ENCODE measurements at regions not wholly inside any gene's neighbourhood (a gene's known extent, or its start where the extent isn't known, plus 50 kb on each side); places are given as distances from the start of the nearest gene placed in this dataset.

- H2AFZ ChIP-seq (ENCODE audit: low read length): no peak overlapping the region
Observed at GRCh38 chrX:57204306-57204705, 67.1 kb upstream of the SPIN2A start.

DNA sequence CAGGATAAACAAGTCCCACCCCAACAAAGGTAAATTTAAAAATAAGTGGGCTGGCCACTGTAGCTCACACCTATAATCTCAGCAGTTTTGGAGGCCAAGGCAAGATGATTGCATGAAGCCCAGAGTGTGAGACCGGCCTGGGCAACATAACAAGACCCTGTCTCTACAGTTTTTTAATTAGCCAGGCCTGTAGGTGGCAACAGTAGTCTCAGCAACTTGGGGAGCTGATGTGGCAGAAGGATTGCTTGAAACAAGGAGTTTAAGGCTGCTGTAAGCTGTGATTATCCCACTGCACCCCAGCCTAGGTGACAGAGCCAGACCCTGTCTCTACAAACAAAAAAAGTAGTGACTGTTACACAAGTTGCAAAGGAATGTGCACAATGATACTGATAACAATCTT lies 74.6 kb upstream of the FAAH2 start:
- no peak for DNase-seq
- H3K4me3 ChIP-seq (ENCODE audit: low read length): no peak overlapping the region
- no peak overlapping the region for H3K9ac ChIP-seq (ENCODE audit: low read length)
- no peak overlapping the region for H3K4me2 ChIP-seq (ENCODE audit: low read length)
- POLR2A ChIA-PET (ENCODE audit: unreplicated experiment): no interaction called here
- intact Hi-C loops (cut with micrococcal nuclease): no loop called here
- H3K27me3 ChIP-seq (ENCODE audit: low read length): no peaks in the 10 kb centered on the region
- no peak overlapping the region for H3K27ac ChIP-seq (ENCODE audit: low read length)
- H2AFZ ChIP-seq (ENCODE audit: low read length): no peak overlapping the region
- H3K4me1 ChIP-seq (ENCODE audit: insufficient read depth, low read length): no peaks in the 10 kb centered on the region
- H3K9me2 ChIP-seq (replicated peaks; ENCODE audit: low read length): no peaks in the 10 kb centered on the region
- no peaks in the 10 kb centered on the region for H4K20me1 ChIP-seq (ENCODE audit: low read length)
- H3K79me2 ChIP-seq (ENCODE audit: low read length): no peaks in the 10 kb centered on the region
- H3K36me3 ChIP-seq (ENCODE audit: low read depth, low read length): no peaks in the 10 kb centered on the region
- no peak for TF ChIP-seq EZH2 (IDR thresholded peaks at IDR 0.05; ENCODE audit: low read length, unreplicated experiment)
- TF ChIP-seq CTCF (conservative IDR thresholded peaks at IDR 0.05; ENCODE audit: low read depth, low read length): no peak
- no peak for TF ChIP-seq EZH2phosphoT487 (IDR thresholded peaks at IDR 0.05; ENCODE audit: borderline replicate concordance, low read length)
- no peaks in the 10 kb centered on the region for H3K9me3 ChIP-seq (ENCODE audit: low read length)
- no peak for ATAC-seq
- no TSS peak for BruUV-seq (replicated peaks)
- CTCF ChIA-PET: no interaction called here
- no peaks in the 10 kb centered on the region for H3F3A ChIP-seq (ENCODE audit: low read length, unreplicated experiment)

More at GRCh38 chrX:57204306-57204705, 67.1 kb upstream of the SPIN2A start:
- DNase-seq: no peak
- H3K79me2 ChIP-seq (ENCODE audit: low read length): no peaks in the 10 kb centered on the region
- H4K20me1 ChIP-seq (ENCODE audit: low read length): no peaks in the 10 kb centered on the region
- H3K9me2 ChIP-seq (replicated peaks; ENCODE audit: low read length): no peaks in the 10 kb centered on the region
- no peaks in the 10 kb centered on the region for H3K9me3 ChIP-seq (ENCODE audit: low read length)
- ChIA-PET POLR2A (ENCODE audit: unreplicated experiment) (no interaction called here), CTCF (no interaction called here)
- no TSS peak for BruUV-seq (replicated peaks)
- no peak overlapping the region for H3K27ac ChIP-seq (ENCODE audit: low read length)
- intact Hi-C loops (cut with micrococcal nuclease): no loop called here
- H3K36me3 ChIP-seq (ENCODE audit: low read depth, low read length): no peaks in the 10 kb centered on the region
- no peaks in the 10 kb centered on the region for H3K4me1 ChIP-seq (ENCODE audit: insufficient read depth, low read length)
- no peak overlapping the region for H3K4me3 ChIP-seq (ENCODE audit: low read length)
- H3K4me2 ChIP-seq (ENCODE audit: low read length): no peak overlapping the region
- ATAC-seq: no peak
- no peaks in the 10 kb centered on the region for H3F3A ChIP-seq (ENCODE audit: low read length, unreplicated experiment)
- H3K9ac ChIP-seq (ENCODE audit: low read length): no peak overlapping the region
- H3K27me3 ChIP-seq (ENCODE audit: low read length): no peaks in the 10 kb centered on the region
- TF ChIP-seq CTCF (conservative IDR thresholded peaks at IDR 0.05; ENCODE audit: low read depth, low read length) (no peak), EZH2 (IDR thresholded peaks at IDR 0.05; ENCODE audit: low read length, unreplicated experiment) (no peak), EZH2phosphoT487 (IDR thresholded peaks at IDR 0.05; ENCODE audit: borderline replicate concordance, low read length) (no peak)

DNA sequence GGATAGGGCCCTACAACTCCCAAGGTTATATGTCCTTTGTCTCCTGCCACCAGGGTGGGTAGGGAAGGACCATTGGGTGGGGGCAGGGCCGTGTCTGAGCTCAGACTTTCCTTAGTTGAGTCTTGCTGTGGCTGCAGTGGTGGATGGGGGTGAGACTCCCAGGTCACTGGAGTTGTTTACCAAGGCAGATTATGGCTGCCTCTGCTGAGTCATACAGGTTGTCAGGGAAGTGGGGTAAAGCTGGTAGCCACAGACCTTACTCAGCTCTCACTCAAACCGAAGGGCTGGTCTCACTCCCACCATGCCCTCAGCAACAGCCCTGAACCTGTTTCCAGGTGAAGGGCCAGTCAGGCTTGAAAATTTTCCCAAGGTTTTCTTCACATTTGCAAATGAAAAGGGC lies 58.8 kb upstream of the FAAH2 start:
- peaks cover 12% of the 10 kb centered on the region for H3K4me1 ChIP-seq (ENCODE audit: insufficient read depth, low read length)
- intact Hi-C loops (cut with micrococcal nuclease): no loop called here
- H3F3A ChIP-seq (ENCODE audit: low read length, unreplicated experiment): no peaks in the 10 kb centered on the region
- no peaks in the 10 kb centered on the region for H3K36me3 ChIP-seq (ENCODE audit: low read depth, low read length)
- no TSS peak for BruUV-seq (replicated peaks)
- H3K79me2 ChIP-seq (ENCODE audit: low read length): no peaks in the 10 kb centered on the region
- DNase-seq: peak; percentile 66
- CTCF ChIA-PET: no interaction called here
- no peaks in the 10 kb centered on the region for H3K27me3 ChIP-seq (ENCODE audit: low read length)
- peak; percentile 85 for ATAC-seq
- H3K4me2 ChIP-seq (ENCODE audit: low read length): peak overlapping the region; percentile 41
- peak overlapping the region; percentile 34; the same call in 1 of the 2 replicates for H2AFZ ChIP-seq (ENCODE audit: low read length)
- TF ChIP-seq CTCF (conservative IDR thresholded peaks at IDR 0.05; ENCODE audit: low read depth, low read length): no peak; the same call in 1 of the 2 replicates
- TF ChIP-seq EZH2 (IDR thresholded peaks at IDR 0.05; ENCODE audit: low read length, unreplicated experiment): no peak
- TF ChIP-seq EZH2phosphoT487 (IDR thresholded peaks at IDR 0.05; ENCODE audit: borderline replicate concordance, low read length): no peak
- H3K27ac ChIP-seq (ENCODE audit: low read length): peak overlapping the region; percentile 41
- no peak overlapping the region for H3K9ac ChIP-seq (ENCODE audit: low read length)
- H3K9me3 ChIP-seq (ENCODE audit: low read length): no peaks in the 10 kb centered on the region
- H4K20me1 ChIP-seq (ENCODE audit: low read length): no peaks in the 10 kb centered on the region
- no peaks in the 10 kb centered on the region for H3K9me2 ChIP-seq (replicated peaks; ENCODE audit: low read length)
- no peak overlapping the region for H3K4me3 ChIP-seq (ENCODE audit: low read length)
- POLR2A ChIA-PET (ENCODE audit: unreplicated experiment): no interaction called here
